ENCODE measurements at regions not wholly inside any gene's neighbourhood (a gene's known extent, or its start where the extent isn't known, plus 50 kb on each side); places are given as distances from the start of the nearest gene placed in this dataset.
"Not testable (repeated sequence)": the region's sequence is repeated elsewhere in the genome, so short reads cannot be mapped to it uniquely, and the experiment has no call there.

DNA sequence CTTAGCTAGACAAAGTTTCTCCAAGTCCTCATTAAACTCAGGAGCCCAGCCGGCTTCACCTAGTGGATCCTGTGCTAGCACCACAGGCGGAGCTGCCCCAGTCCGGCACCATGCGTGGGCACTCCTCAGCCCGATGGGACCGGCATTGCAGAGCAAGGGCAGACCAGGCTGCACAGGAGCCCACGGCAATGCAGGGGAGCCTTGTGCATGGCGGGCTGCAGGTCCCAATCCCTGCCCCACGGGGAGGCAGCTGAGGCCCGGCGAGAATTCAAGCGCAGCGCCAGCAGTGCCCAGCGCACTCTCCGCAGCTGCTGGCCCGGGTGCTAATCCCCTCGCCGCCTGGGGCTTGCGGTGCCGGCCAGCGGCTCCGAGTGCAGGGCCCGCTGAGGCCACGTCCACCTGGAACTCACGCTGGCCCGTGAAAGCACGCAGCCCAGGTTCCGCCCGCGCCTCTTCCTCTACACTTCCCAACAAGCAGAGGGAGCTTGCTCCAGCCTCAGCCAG is 292.3 kb upstream of the EYS start:
- no peak for DNase-seq (ENCODE audit: low read depth in 4 of 4, low spot score in 3 of 4)

DNA sequence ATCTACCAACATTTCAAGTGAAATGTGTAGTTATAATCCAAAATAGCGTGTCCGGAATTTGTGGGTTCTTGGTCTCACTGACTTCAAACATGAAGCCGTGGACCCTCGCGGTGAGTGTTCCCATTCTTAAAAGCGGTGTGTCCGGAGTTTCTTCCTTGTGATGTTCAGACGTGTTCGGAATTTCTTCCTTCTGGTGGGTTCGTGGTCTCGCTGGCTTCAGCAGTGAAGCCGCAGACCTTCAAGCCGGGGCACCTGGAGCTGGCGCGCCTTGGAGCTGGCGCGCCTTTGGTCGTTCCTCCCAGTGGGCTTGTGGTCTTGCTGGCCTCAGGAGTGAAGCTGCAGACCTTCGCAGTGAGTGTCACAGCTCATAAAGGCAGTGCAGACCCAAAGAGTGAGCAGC is 291.5 kb upstream of the EYS start:
- no peak for DNase-seq (ENCODE audit: low read depth in 4 of 4, low spot score in 3 of 4)

DNA sequence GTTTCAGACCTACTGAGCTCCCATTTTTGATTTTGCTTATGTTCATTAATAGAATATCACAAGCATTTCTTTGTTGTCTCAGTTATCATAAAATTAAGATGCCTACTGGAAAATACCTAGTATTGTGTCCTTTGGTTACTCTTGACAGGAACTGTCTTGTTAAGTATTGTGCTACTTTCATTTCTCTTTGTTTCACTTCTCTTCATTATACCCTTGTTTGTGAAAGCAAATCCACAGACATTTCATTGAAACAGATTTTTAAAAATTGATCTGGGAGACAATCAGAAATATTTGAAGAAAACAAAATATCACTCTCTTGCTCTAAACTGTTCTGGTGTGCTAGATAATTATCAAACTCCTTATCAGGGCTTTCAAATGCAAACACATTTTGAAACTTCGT is 290.5 kb upstream of the EYS start:
- DNase-seq (ENCODE audit: low read depth in 4 of 4, low spot score in 3 of 4): no peak

DNA sequence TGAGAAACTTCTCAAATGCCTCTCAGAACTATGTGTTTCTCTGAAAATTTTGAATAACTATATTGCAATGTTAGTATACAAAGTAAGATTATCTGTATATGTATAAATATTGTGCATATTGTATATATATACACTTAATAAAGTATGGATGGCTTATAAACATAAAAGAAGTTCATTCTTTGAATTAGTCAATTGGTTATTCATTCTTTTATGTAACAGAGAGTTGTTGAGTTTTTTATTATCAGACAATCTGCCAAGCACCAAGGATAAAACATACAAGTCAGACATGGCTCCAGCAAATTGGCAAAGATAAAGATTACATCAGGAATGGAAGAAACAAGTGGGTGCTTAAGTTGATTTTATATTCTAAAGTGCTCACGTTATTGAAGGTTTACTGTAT is 289.1 kb upstream of the EYS start:
- DNase-seq (ENCODE audit: low read depth in 4 of 4, low spot score in 3 of 4): no peak

DNA sequence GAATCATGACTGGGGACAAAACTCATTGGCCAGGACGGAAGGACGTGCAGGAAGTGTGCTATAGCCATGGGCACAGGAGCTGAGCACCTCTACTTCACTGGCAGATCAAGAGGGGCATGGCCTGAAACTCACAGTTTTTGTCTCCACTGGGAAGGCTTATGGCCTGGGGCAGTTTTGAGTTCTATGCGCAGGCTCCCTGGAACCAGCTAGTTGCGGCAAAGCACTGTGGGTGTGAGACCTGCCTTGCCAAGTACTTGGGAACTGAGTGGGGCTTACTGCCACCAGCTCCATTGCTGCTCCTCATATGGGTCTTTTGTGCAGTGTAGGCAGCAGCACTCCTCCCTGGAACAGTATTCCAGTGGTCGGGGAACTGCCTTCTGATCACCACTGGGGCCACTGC is 282.6 kb upstream of the EYS start:
- DNase-seq (ENCODE audit: low read depth in 4 of 4, low spot score in 3 of 4): no peak

DNA sequence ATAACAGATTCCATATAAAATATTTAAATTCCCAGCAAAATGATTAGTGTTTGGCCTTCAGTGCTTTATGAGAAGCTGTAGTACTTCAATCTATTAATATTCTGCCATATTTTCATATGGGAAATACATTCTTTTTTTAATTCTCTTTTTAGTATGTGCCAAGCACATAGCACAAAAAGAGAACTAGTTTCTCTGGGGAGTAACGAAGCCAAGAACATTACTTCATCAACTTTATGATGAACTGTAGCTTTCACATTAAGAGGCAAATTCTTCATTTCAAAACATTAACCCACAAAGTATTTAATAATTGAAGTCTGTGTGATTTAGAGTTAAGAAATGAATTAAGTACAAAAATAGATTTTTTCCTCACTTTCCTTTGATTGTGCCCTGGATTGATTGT is 281.0 kb upstream of the EYS start:
- no peak for DNase-seq (ENCODE audit: low read depth in 4 of 4, low spot score in 3 of 4)

DNA sequence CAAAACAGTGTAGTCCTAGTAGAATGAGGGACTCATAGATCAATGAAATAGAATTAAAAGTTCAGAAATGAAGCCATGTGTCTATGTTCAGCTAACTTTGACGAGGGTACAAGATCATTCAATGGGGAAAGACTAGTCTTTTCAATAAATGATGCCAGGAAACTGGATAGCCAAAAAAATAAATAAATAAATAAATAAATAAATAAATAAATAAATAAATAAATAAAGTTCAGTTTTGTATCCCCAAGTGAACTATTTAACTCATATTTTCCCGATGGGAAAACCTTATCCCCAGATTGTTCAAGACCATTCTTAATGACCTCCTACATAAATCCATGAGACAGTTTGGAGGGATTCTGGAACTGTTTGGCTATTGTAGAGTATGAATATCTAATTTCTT is 277.1 kb upstream of the EYS start:
- no peak for DNase-seq (ENCODE audit: low read depth in 4 of 4, low spot score in 3 of 4)

DNA sequence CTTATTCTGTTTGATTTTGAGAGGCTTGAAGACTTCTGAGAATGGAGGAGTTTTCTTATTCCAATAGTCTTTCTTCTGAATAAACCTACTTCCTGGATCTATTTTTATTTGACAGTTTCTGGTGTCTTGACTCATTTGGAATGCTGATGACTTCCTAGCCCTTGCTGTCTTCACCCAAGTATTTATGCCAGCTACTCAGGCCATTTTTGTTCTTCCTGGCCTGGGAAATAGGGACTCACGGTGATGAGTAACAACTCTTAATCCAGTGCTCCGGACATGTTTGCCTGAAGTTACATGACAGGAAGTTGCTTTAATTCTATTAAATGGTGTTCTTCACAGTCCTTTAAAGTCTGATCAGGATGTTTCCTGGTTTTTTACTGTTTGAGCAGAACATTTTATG is 272.1 kb upstream of the EYS start:
- DNase-seq (ENCODE audit: low read depth in 4 of 4, low spot score in 3 of 4): no peak

DNA sequence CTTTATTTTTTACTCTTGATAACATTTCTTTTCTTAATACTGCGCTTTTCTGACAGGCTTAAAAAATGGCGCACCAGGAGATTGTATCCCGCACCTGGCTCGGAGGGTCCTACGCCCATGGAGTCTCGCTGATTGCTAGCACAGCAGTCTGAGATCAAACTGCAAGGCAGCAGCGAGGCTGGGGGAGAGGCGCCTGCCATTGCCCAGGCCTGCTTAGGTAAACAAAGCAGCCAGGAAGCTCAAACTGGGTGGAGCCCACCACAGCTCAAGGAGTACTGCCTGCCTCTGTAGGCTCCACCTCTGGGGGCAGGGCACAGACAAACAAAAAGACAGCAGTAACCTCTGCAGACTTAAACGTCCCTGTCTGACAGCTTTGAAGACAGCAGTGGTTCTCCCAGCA is 264.2 kb upstream of the EYS start:
- DNase-seq (ENCODE audit: low read depth in 4 of 4, low spot score in 3 of 4): not testable (repeated sequence)

DNA sequence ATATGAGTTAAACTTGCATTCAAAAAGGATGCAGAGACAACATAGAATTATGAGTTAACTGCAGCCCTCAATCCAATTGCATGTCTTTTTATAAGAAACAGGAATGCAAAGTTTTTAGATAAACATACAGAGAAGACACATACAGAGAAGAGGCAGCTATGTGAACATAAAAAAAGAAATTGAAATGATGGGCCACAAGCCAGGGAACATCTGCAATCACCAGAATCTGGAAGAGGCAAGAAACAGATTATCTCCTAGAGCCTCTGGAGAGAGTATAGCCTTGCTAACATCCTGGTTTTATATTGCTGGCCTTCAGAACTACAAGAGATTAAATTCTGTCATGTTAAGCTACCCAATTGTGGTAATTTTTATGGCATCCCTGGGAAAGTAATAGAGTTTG is 257.2 kb upstream of the EYS start:
- no peak for DNase-seq (ENCODE audit: low read depth in 4 of 4, low spot score in 3 of 4)

DNA sequence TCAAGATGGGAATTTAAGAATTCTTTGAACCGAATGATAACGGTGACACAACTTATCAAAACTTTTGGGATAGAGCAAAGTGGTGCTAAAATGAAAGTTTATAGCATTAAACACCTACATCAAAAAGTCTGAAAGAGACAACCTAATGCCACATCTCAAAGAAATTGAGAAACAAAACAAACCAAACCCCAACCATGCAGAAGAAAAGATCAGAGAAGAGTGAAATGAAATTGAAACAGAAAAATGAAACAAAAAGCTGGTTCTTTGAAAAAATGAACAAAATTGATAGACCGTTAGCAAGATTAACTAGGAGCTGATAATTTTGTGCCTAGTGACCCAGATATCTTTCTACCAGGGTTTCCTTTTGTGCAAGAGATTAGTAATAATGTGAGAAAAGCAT is 248.0 kb upstream of the EYS start:
- DNase-seq (ENCODE audit: low read depth in 4 of 4, low spot score in 3 of 4): no peak

DNA sequence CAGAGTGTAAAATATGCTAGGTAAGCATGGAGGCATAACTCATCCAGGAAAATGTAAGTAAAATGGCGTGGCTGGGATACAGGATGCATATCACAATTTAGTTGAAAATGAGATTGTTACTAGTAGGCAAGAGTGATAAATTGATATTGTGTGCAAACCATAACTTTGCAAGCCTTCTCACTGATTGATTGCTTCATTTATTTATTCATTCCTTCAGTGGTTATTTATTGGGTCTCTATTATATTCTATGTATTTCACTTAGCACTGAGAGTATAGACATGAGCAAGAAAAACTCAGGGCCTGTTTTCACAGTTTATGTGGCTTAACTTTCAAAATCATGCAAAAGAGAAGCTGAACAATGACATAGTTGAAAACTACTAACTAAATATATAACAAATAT is 241.0 kb upstream of the EYS start:
- DNase-seq (ENCODE audit: low read depth in 4 of 4, low spot score in 3 of 4): no peak

DNA sequence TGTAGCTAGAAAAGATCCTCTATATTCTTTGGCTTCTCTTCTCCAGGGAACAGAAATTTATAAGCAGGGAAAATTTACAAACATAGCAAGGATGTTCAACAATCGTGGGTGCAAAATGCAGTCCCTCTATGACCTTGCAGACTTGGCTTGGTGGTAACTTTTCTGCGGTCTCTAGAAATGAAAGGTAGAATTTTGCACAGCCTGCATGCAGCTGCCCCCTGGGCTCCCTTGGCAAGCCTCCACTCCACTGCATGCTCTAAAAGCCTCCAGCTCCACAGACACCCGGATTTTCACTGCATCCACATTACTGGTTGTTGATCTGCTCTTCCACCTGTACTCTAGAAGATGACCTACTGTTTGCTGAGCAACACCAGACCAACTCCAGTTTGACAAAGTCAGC is 236.5 kb upstream of the EYS start:
- no peak for DNase-seq (ENCODE audit: low read depth in 4 of 4, low spot score in 3 of 4)

DNA sequence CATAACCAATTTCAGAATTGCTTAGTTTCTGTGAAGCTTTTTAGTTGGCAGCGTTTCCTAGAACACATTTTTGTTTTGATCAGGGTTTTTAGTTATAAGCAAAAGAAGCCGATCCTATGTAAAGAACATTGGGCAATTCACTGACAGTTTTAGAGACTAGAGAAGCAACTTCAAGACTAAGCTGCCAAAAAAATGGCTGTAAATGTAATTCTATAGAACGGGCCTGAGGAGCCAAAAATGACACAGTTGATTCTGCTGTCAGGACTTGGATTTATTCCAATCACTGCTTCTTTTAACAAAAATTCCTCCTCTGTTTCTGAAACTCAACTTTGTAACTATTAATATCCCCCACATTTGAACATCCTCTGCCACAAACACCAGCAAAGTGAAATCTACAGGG is 236.0 kb upstream of the EYS start:
- no peak for DNase-seq (ENCODE audit: low read depth in 4 of 4, low spot score in 3 of 4)

DNA sequence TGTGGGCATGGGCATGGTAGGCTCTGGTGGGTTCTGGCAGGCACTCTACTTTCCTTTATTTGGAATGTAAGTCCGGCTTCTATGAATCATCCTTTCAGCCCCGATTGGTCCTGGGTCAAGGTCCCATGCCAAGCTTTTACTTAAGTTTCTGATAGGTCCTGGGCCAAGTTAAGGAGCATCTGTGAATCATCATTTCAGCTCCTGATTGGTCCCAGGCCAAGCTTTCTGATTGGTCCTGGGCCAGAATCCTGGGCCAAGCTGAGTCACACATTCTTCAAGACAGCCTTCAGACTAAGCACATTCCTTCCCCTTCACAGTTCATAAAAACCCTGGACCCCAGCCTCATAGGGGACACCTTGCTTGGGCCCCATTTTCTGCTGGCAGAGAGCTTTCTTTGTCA is 231.0 kb upstream of the EYS start:
- DNase-seq (ENCODE audit: low read depth in 4 of 4, low spot score in 3 of 4): no peak

DNA sequence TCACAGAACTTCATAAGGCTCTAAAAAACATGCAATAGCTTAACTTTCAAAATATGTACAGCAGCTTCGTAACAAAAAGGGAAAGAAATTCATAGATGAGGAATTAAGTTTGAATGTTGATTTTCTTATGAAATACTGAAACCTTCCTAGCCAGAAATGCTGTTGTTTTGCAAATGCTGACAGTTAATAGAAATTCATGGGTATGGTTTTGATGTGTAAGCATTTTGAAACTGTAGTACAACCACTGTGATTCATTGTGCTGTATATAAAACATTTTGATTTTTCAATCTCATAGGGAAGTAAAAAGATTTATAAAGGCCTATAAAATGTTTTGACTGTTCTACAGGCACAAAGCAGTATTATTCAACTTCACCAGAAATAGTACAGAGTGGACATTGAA is 228.4 kb upstream of the EYS start:
- no peak for DNase-seq (ENCODE audit: low read depth in 4 of 4, low spot score in 3 of 4)

DNA sequence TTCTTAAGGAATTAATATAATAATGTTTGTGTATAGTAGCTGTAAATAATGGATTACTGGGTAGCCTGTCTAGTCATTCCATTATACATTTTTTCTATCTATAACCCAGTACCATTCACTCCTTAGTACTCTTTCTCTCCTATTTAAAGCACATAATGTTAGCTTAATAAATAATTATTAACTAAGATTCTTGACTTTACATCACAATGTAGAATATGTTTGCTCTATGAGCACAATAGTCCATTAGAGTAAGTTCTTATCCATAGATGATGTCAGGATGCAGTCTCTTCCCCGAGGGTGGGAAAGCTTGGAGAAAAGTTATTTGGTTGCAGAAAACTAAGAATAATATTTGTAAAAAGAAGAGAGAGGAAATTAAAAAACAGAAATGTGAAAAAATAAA is 226.4 kb upstream of the EYS start:
- DNase-seq (ENCODE audit: low read depth in 4 of 4, low spot score in 3 of 4): no peak

DNA sequence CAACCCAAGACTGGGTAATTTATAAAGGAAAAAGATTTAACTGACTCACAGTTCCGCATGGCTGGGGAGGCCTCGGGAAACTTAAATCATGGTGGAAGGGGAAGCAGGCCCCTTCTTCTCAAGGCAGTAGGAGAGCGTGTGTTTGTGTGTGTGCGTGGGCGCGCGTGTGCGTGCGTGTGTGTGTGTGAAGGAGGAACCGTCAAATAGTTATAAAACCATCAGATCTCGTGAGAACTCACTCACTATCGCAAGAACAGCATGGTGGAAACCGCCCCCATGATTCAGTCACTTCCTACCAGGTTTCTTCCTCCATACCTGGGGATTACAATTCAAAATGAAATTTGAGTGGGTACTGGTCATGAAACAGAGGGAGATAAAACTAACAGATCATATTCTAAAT is 220.1 kb upstream of the EYS start:
- no peak for DNase-seq (ENCODE audit: low read depth in 4 of 4, low spot score in 3 of 4)

DNA sequence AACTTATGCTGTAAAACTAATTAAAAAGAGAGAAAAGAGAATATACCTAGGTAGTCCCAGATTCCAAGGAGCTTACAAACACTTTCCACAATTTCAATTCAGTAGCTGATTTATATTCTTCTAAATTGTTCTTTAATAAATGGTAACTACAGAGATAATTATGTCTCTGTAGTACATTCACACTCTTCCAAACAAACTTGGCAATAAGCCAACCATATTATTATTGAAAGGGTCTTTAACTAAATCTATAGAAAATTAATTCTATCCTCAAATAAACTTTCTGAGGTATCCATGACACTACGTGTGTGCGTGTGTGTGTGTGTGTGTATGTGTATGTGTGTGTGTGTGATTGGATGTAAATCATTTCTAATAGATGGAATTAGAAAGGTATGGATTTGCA is 217.4 kb upstream of the EYS start:
- no peak for DNase-seq (ENCODE audit: low read depth in 4 of 4, low spot score in 3 of 4)

DNA sequence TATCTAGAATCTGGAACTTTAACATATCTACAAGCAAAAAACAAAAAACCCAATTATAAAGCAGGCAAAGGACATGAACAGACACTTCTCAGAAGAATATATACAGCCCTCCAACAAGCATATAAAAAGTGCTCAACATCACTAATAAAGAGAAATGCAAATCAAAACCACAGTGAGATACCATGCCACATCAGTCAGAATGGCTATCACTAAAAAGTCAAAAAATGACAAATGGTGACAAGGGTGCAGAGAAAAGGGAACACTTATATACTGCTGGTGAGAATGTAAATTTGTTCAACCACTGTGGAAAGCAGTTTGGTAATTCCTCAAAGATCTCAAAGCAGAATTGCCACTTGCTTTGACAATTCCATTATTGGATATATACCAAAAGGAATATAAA is 215.0 kb upstream of the EYS start:
- DNase-seq (ENCODE audit: low read depth in 4 of 4, low spot score in 3 of 4): no peak

DNA sequence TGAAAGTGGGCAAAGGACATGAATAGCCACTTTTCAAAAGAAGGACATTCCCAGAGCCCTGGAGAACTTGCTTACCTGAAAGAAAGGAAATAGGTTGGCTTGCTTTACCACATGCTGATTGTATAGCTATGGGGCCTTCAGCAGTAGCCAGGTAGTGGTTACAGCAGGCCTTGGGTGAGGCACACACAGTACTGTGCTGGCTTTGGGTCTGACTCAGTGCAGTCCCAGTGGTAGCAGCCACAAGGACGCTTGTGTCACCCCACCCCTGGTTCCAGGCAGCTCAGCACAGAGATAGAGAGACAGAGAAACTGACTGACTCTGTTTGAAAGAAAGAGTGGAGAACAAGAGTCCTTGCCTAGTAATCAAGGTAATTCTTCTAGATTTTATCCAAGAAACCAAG is 201.0 kb upstream of the EYS start:
- no peak for DNase-seq (ENCODE audit: low read depth in 4 of 4, low spot score in 3 of 4)

DNA sequence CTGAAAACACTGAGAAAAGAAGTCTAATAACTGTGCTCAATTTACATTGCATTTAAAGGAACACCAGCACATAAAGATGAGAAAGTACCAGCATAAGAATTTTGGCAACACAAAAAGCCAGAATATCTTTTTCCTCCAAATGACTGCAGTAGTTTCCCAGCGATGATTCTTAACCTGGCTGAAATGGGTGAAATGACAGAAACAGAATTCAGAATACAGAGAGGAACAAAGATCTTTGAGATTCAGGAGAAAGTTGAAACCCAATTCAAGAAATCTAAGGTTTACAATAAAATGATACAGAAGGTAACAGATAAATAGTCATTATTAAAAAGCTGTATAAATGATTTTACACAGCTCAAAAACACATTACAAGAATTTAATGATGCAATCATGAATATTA is 197.0 kb upstream of the EYS start:
- no peak for DNase-seq (ENCODE audit: low read depth in 4 of 4, low spot score in 3 of 4)

DNA sequence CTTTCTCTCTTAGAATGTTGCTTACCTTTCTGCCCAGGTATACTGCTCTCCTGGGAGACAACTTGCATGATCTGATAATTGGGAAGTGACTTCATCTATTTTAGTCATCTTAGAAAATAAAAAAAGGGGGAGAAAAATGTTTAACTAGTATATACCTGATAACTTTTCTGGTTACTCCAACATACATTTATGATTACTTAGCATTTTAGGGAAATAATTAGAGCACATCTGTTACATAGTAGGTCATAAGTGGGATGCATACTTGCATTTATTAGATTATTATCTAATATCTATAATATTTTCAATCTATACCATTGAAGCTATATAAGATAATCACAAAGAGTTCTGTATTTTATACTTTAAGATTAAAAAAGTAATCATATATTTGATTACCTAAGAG is 193.9 kb upstream of the EYS start:
- no peak for DNase-seq (ENCODE audit: low read depth in 4 of 4, low spot score in 3 of 4)

DNA sequence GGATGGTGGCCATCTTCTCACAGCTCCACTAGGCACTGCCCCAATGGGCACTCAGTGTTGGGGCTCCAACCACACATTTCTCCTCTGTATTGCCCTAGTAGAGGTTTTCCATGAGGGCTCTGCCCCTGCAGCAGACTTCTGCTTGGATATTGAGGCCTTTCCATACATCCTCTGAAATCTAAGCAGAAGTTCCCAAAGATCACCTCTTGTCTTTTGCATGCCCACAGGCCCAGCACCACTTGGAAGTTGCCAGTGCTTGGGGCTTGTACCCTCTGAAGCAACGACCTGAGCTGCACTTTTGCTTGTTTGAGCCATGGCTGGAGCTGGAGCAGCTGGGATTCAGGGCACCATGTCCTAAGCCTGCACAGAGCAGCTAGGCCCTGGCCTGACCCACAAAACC is 189.1 kb upstream of the EYS start:
- DNase-seq (ENCODE audit: low read depth in 4 of 4, low spot score in 3 of 4): no peak
